ENCODE measurements at regions not wholly inside any gene's neighbourhood (a gene's known extent, or its start where the extent isn't known, plus 50 kb on each side); places are given as distances from the start of the nearest gene placed in this dataset.

- in situ Hi-C loops (cut with HindIII; ENCODE audit: low pct_unique_long_range_greater_than_20kb, low sequenced_read_pairs), result no loop called here
- POLR2A ChIA-PET, result no interaction called here
- H3K36me3 ChIP-seq (ENCODE audit: control insufficient read depth, insufficient read depth, low read length), result no peaks in the 10 kb centered on the region
- ATAC-seq (no peak), DNase-seq (ENCODE audit: low read depth, low spot score) (no peak)
- intact Hi-C loops (cut with micrococcal nuclease; ENCODE audit: unreplicated experiment), result no loop called here
- CTCF ChIA-PET, result interaction anchor here (0.6 kb wide), 1 partner anchor 536 kb away, joined by 5 read pairs; no protein-coding TSS in a partner anchor
- no peaks in the 10 kb centered on the region for H3K9me3 ChIP-seq (ENCODE audit: control insufficient read depth, insufficient read depth, low read depth, low read length)
- H3K4me1 ChIP-seq (ENCODE audit: control insufficient read depth, insufficient read depth, low read length), result no peaks in the 10 kb centered on the region
- BruUV-seq (replicated peaks), result no TSS peak
- no peaks in the 10 kb centered on the region for H3K27me3 ChIP-seq (ENCODE audit: control insufficient read depth, insufficient read depth, low read length)
- no peak overlapping the region for H3K27ac ChIP-seq (ENCODE audit: low read length)
- TF ChIP-seq REST (IDR thresholded peaks at IDR 0.05; ENCODE audit: insufficient read depth in 1 of 2, low read depth in 2 of 2, low read length in 1 of 2), result no peak
- TF ChIP-seq TCF7L2 (IDR thresholded peaks at IDR 0.05; ENCODE audit: low read depth, low read length), result no peak
- TF ChIP-seq POLR2AphosphoS5 (IDR thresholded peaks at IDR 0.05; ENCODE audit: low read depth, low read length), result no peak
- TF ChIP-seq CTCF (IDR thresholded peaks at IDR 0.05), result no peak
- no peak for TF ChIP-seq SIN3A (IDR thresholded peaks at IDR 0.05; ENCODE audit: borderline replicate concordance, insufficient read depth, low read depth, low read length)
- no peak overlapping the region for H3K4me3 ChIP-seq (ENCODE audit: low read depth in 2 of 2, low read length in 2 of 2)
These were observed 53.5 kb upstream of the CPNE4 start for GRCh38 chr3:132088291-132088690.

- intact Hi-C loops (cut with micrococcal nuclease; ENCODE audit: unreplicated experiment) (no loop called here), in situ Hi-C loops (cut with HindIII; ENCODE audit: low pct_unique_long_range_greater_than_20kb, low sequenced_read_pairs) (no loop called here)
- ATAC-seq (no peak), DNase-seq (ENCODE audit: low read depth, low spot score) (no peak)
- TF ChIP-seq CTCF (IDR thresholded peaks at IDR 0.05), result no peak
- TF ChIP-seq SIN3A (IDR thresholded peaks at IDR 0.05; ENCODE audit: borderline replicate concordance, insufficient read depth, low read depth, low read length), result no peak
- no peak for TF ChIP-seq REST (IDR thresholded peaks at IDR 0.05; ENCODE audit: insufficient read depth in 1 of 2, low read depth in 2 of 2, low read length in 1 of 2)
- no peak for TF ChIP-seq TCF7L2 (IDR thresholded peaks at IDR 0.05; ENCODE audit: low read depth, low read length)
- no peak for TF ChIP-seq POLR2AphosphoS5 (IDR thresholded peaks at IDR 0.05; ENCODE audit: low read depth, low read length)
- no peak overlapping the region for H3K27ac ChIP-seq (ENCODE audit: low read length)
- CTCF ChIA-PET, result no interaction called here
- no peak overlapping the region for H3K4me3 ChIP-seq (ENCODE audit: low read depth in 2 of 2, low read length in 2 of 2)
- no peaks in the 10 kb centered on the region for H3K27me3 ChIP-seq (ENCODE audit: control insufficient read depth, insufficient read depth, low read length)
- H3K9me3 ChIP-seq (ENCODE audit: control insufficient read depth, insufficient read depth, low read depth, low read length), result no peaks in the 10 kb centered on the region
- H3K4me1 ChIP-seq (ENCODE audit: control insufficient read depth, insufficient read depth, low read length), result no peaks in the 10 kb centered on the region
- no peaks in the 10 kb centered on the region for H3K36me3 ChIP-seq (ENCODE audit: control insufficient read depth, insufficient read depth, low read length)
- no TSS peak for BruUV-seq (replicated peaks)
- POLR2A ChIA-PET, result no interaction called here
These were observed 56.1 kb upstream of the CPNE4 start for GRCh38 chr3:132090921-132091320.

Measured in Panc1 (cell line).